Lower leg skin (tissue), 3 donors: ENCODE measurements at regions not wholly inside any gene's neighbourhood (a gene's known extent, or its start where the extent isn't known, plus 50 kb on each side); places are given as distances from the start of the nearest gene placed in this dataset.
"Not testable (repeated sequence)": the region's sequence is repeated elsewhere in the genome, so short reads cannot be mapped to it uniquely, and the experiment has no call there.

Source experiments
- POLR2A ChIP-seq, 2 donors: fragments of 450-650 bp; IDR thresholded peaks; one replicate each; pipeline ENCODE4 v1.6.1; 2016 to 2017; ENCODE audit warnings: antibody characterized with exemption in 2 of 2, mild to moderate bottlenecking in 1 of 2, moderate library complexity in 1 of 2
- TF ChIP-seq, protein P1 (sequence below), 3 donors: fragments of 450-650 bp; IDR thresholded peaks; one replicate each; pipeline ENCODE4 v1.5.1; 2016; ENCODE audit warnings: antibody characterized with exemption in 3 of 3, mild to moderate bottlenecking in 3 of 3, moderate library complexity in 2 of 3

DNA sequence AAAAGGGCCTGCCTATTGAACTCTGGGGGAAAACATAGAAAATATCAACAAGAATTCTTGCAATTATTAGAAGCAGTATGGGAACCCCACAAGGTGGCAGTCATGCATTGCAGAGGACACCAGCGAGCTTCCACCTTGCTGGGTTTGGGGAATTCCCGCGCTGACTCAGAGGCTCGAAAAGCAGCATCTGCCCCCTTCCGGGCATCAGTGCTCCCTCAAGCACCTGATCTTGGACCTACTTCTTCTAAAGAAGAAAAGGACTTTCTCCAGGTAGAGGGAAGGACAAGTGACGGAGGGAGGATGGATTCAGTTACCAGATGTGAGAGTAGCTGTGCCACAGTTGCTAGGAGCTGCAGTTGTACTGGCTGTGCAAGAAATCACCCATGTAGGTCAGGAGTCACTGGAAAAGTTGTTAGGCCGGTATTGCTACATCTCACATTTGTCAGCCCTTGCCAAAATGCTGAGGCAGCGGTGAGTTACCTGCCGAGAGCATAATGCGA lies 415.7 kb downstream of the DIRAS2 start:
- TF ChIP-seq, protein P1, sequence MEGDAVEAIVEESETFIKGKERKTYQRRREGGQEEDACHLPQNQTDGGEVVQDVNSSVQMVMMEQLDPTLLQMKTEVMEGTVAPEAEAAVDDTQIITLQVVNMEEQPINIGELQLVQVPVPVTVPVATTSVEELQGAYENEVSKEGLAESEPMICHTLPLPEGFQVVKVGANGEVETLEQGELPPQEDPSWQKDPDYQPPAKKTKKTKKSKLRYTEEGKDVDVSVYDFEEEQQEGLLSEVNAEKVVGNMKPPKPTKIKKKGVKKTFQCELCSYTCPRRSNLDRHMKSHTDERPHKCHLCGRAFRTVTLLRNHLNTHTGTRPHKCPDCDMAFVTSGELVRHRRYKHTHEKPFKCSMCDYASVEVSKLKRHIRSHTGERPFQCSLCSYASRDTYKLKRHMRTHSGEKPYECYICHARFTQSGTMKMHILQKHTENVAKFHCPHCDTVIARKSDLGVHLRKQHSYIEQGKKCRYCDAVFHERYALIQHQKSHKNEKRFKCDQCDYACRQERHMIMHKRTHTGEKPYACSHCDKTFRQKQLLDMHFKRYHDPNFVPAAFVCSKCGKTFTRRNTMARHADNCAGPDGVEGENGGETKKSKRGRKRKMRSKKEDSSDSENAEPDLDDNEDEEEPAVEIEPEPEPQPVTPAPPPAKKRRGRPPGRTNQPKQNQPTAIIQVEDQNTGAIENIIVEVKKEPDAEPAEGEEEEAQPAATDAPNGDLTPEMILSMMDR (IDR thresholded peaks at IDR 0.05): not testable (repeated sequence)
- not testable (repeated sequence) for TF ChIP-seq POLR2A (IDR thresholded peaks at IDR 0.05)
